ENCODE measurements at regions not wholly inside any gene's neighbourhood (a gene's known extent, or its start where the extent isn't known, plus 50 kb on each side); places are given as distances from the start of the nearest gene placed in this dataset.

GRCh38 chr3:187954873-187955586, 198.9 kb upstream of the LPP start:
- peak; percentile 35 for DNase-seq (ENCODE audit: low spot score)

- DNase-seq (ENCODE audit: low spot score): no peak
These were observed 198.4 kb upstream of the LPP start for GRCh38 chr3:187955587-187955952.

GRCh38 chr3:187957165-187957581, 196.8 kb upstream of the LPP start:
- DNase-seq (ENCODE audit: low spot score): no peak

- DNase-seq (ENCODE audit: low spot score): no peak
These were observed 196.4 kb upstream of the LPP start for GRCh38 chr3:187957582-187957981.

- DNase-seq (ENCODE audit: low spot score): no peak
These were observed 195.4 kb upstream of the LPP start for GRCh38 chr3:187958432-187959003.

- DNase-seq (ENCODE audit: low spot score): no peak
These were observed 193.1 kb upstream of the LPP start for GRCh38 chr3:187960820-187961219.

- DNase-seq (ENCODE audit: low spot score): no peak
These were observed 192.6 kb upstream of the LPP start for GRCh38 chr3:187961366-187961765.

- DNase-seq (ENCODE audit: low spot score): no peak
These were observed 190.8 kb upstream of the LPP start for GRCh38 chr3:187963003-187963676.

GRCh38 chr3:187963677-187964385, 190.1 kb upstream of the LPP start:
- DNase-seq (ENCODE audit: low spot score): no peak

GRCh38 chr3:187964760-187965159, 189.2 kb upstream of the LPP start:
- no peak for DNase-seq (ENCODE audit: low spot score)

- no peak for DNase-seq (ENCODE audit: low spot score)
These were observed 187.9 kb upstream of the LPP start for GRCh38 chr3:187966096-187966495.

GRCh38 chr3:187966636-187967406, 187.1 kb upstream of the LPP start:
- no peak for DNase-seq (ENCODE audit: low spot score)

GRCh38 chr3:187967993-187968392, 186.0 kb upstream of the LPP start:
- DNase-seq (ENCODE audit: low spot score): no peak

- no peak for DNase-seq (ENCODE audit: low spot score)
These were observed 184.9 kb upstream of the LPP start for GRCh38 chr3:187968883-187969580.

GRCh38 chr3:187969581-187969950, 184.4 kb upstream of the LPP start:
- no peak for DNase-seq (ENCODE audit: low spot score)

GRCh38 chr3:187970106-187970505, 183.9 kb upstream of the LPP start:
- no peak for DNase-seq (ENCODE audit: low spot score)

- DNase-seq (ENCODE audit: low spot score): no peak
These were observed 182.3 kb upstream of the LPP start for GRCh38 chr3:187971629-187972028.

GRCh38 chr3:187972454-187972853, 181.5 kb upstream of the LPP start:
- DNase-seq (ENCODE audit: low spot score): no peak

GRCh38 chr3:187973977-187974870, 179.7 kb upstream of the LPP start:
- no peak for DNase-seq (ENCODE audit: low spot score)

GRCh38 chr3:187974871-187975271, 179.1 kb upstream of the LPP start:
- no peak for DNase-seq (ENCODE audit: low spot score)

All from COLO829 (cell line).